CD4-positive, alpha-beta T cell treated with Interleukin-4 for 1 hour (primary cell): ENCODE measurements at regions not wholly inside any gene's neighbourhood (a gene's known extent, or its start where the extent isn't known, plus 50 kb on each side); places are given as distances from the start of the nearest gene placed in this dataset.

Source experiments
- DNase-seq, 2 donors: peaks; one replicate each; pipeline ENCODE4 v3.0.0-alpha.2; 2020 to 2022

DNA sequence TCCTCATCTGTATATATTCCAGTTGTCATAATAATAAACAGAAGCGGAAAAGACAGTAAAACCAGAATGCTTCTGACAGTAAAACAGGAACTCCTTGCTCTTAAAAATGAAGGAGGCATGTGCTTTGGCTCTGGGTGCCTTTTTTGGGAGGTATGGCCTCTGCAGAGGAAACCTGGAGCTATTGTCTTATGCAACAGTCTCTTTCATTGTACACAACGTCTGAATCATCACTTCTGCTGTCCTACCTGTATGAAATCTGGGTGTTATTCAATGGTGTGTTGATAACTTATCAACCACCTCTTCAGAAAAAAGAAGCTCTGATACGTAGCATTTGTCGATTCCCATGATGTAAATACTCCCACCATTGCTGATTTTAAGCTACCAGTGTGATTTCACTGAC lies 64.8 kb downstream of the CDCA7 start:
- DNase-seq: no peak

DNA sequence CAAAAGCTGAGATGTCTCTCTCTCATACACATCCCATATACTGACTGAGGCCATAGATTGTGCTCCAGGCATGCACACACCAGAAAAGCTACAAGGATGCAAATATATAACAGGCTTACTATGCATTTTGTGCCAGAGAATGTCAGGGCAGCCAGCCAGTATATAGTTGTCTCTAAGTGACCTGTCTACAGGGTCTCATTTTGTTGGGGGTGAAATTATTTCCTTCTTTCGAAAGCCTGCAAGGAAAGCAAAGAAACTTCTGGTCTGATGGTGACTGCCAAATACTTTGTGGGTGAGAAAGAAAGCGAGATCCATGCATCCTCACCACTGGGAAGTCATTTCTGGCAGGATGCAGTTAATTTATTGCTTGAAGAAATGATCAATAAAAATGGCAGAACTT lies 70.2 kb downstream of the CDCA7 start:
- DNase-seq: no peak

DNA sequence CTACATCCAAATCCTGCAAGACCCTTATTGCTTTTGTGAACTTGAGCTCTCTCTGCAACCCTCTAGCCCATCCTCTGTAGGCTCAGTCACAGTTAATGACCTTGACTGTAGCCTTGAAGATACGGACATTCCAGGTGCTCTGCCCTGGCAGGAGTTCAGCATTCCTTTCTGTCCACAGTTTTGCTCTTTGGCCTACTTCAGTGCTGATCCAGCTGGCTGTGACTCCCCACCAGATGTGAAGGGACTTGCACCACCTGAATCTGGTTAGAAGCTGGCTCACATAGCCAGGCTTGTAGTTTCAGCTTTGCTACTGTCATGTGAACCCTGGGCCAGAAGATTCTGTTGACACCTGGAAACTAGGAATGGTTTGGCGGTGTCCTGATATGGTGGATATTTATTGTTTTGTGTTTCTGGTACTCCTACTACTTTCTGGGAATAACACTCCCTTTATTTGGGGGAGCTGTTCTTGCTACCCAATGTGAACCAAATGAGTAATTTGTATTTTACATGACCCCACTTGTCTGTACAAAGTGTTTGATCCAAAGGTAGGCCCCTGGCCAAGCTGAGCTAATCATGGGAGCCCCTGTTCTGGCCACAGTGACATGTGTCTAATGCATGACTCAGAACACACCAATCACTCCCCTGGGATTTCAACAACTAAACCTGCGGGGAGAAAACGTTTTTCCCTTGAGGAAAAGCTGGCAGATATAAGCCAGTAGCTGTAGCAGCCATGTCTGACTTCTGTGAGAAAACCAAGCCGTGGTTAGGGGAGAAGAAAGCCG lies 73.4 kb downstream of the CDCA7 start:
- DNase-seq: no peak

DNA sequence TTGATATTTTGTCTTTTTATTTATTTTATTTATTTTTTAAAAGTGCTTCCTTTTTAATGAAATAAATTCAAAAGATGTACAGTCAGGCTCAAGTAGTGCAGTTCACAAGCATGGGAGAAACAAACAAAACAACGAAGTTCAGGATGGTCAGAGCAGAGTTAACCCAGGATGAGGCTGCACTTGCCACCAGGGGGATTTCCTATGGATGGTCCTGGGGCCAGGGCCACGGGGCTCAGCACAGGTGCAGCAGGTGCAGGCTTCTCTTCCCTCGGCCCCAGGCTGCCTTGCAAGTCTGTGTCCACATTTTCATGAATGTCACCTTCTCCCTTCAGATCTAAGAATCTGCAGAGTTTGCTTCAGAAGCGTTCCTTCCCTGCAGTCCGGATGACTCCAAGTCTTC lies 76.5 kb downstream of the CDCA7 start:
- no peak for DNase-seq

DNA sequence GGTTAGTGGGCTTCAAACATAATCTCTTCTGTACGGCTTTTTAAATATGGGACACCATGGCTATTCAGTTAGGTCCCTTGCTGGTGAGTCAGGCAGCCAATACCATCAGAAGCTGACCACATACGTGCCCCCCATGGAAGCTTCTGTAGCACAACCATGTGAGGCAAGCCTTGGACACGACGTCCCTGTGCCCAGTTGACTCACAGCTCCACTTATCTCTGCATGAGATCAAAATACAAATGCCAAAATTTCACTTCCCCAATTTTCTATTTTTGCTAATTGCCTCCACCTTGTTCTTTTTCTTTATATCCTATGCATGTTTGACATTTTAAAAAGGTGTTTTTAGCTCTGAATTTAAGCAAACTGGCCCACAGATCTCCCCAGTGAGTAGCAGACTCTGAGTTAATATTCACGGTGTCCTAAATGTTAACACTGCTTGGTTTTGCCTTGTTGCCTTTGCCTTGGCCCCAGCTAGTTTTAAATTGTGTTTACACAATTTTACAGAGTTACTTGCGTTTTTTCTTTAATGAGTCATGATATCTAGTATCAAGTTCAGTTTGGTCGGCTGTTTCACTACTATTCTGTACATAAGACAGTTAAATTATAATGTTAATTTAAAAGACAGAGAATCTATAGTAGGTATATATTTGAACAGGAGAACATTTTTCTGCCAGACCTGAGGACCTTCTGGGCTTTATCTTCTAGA lies 77.5 kb downstream of the CDCA7 start:
- DNase-seq: no peak

DNA sequence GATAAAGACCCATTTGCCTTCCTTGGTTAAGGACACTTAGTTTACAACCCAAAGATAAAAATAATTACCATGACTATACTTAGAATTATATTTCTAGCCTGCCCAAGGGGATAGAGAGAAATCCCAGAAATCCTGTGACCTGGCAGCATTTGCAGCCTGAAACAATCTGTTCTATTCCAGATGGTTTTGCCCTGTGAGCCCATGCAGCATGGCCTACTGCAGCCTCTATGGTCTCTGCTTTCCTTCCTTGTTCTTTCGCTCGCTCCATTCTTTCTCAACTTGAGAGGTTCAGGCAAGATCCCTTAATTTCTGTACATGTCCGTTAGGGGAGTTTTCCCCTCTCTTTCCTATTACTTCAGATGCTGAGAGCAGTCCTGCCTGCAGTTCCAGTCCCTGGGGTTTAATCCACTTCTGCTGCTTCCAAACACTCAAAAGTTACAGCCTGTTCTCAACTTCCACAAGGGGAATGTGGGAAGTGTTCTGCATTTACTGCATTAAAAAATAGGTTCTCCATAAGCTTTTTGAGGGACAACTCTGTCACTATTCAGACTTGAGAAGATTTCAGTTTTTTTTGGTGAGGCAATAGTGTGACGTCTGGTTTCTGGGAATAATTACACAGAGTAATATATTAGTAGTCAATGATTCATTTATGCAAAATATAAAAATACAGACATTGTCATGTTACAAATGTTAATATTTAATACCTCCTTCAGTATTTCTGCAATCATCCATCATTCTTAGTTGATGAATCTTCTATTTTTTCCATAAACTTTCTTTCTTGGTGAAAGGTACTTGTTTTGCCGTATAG lies 80.3 kb downstream of the CDCA7 start:
- DNase-seq: no peak

DNA sequence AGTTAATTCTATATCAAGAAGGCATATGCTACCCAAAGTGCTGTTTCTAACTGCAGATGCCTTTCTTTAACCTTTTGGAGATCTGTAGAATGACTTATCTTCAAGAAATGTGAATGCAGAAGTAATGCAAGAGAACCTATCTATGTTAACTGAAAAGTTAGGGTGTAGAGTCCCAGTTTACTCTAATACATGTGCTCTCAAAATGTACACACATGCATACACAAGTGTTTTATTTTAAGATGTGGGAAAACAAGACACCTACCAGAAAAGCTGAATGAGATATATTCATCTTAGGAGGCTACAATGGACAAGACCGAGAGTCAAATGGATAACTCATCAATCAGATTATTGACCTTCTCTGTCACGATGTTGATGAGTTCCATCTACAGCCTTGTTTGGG lies 80.9 kb downstream of the CDCA7 start:
- no peak for DNase-seq

DNA sequence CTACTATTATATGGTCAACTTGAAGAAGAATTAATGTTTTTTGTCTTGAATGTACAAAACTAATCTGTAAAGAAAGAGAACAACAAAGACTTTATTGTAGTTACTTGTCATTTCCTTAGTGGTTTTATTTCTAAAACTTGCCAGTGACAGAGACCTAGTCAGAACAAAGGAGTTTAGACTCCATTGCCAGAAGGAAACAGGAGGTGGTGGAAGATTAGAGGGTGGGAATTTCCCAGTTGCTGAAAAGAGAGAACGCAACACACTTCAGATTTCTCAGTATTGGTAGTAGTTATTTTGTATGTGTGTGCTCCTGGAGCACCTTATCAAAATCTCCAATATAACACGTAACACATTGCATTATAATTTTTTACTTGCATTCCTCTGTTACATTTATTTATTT lies 81.4 kb downstream of the CDCA7 start:
- DNase-seq: no peak

DNA sequence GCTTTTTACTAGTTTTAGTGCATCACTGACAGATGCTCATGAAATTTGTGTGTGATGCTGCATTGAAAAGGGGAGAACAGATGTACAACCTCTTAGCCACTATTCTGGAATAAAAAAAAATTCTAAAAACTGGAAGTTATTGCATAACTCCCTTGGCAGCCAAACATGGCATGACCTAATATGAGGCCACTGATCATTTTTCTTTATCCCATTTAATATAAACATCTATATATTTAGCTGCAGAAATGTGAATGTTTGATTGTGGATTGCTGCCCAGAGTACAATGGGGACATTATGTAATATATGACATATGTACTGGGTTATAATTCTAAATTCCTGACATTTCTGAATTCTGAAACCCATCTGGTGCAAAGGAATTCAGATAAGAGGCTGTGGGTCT lies 86.5 kb downstream of the CDCA7 start:
- DNase-seq: no peak

DNA sequence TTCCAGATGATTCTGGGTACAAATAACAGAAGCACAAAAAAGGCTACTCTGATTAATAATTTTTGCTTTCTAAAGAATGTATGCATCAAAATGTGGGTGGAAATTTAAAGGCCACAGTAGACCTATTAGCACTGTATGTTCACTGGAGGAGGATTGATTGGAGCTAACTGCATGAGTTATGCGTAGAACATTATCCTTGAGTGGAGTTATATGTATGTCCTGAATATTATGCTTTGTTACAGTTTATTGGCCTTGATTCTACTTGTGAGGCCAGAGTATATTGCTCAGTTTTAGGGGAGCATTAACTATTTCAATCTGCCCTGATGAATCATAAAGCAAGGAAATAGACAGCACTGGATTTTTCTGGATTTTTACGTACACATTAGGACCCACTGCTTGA lies 87.9 kb downstream of the CDCA7 start:
- no peak for DNase-seq

DNA sequence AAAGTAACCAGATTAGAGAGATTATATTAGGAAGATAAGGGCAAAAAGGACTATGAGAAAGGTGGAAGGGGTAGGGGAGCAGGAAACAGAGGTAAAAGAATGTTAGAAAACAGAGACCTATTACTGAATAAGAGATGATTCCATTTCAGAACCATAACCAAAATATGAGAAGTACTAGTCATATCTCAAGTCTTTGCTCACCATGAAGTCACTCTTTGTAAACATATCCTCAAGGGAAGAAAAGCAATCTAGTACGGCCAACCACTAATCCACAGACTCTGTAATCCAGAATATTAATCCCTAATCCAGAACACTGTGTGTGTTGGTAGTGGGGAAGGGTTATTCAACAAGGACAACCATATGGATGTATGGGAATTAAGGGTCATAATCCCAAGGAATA lies 92.0 kb downstream of the CDCA7 start:
- no peak for DNase-seq

DNA sequence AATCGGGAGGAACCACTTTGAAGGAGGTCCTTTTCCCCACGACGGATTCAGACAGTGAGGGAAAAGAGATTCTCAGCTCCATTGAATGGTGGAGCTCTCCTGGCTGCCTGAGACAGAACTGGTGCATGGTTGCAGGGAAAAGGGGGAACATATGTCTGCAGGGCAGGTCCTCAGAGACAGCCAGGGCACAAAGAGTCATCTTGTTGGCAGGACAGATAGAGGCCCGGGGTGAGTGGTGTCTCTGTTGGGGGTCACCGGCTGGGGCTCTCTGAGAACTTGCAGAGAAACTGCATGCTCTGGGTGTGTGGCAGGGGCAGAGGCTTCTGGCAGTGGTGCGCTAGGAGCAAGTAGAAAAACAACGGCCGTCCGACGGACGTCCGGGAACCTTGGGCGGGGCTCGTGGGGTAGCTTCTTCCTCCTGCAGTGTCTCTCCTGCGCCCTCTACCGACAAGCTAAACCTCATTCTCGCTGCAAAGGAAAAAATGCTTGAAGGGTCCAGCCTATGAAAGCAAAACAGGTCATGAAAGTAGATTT lies 94.3 kb downstream of the CDCA7 start:
- DNase-seq: peak; percentile 53 to 65

DNA sequence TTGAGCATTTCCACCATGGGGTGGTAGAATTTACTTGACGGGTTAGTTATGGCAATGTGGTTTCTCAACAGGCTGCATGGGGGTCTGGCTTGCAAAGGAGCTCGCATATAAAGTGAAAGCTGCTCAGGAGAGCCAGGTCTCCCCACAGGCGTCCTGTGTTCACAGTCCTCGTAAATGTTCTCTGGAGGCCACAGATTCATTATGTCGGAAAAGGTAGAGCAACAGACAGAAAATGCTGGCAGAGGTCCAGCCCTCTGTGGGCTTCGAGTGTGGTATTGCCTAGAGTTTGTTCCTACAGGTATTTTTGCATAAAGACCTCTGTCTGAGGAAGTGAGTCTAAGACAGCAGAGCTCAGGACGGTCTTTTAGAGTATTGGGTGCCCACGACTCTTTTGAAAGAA lies 96.4 kb downstream of the CDCA7 start:
- peak in 1 of 2 donors; percentile 11 for DNase-seq

DNA sequence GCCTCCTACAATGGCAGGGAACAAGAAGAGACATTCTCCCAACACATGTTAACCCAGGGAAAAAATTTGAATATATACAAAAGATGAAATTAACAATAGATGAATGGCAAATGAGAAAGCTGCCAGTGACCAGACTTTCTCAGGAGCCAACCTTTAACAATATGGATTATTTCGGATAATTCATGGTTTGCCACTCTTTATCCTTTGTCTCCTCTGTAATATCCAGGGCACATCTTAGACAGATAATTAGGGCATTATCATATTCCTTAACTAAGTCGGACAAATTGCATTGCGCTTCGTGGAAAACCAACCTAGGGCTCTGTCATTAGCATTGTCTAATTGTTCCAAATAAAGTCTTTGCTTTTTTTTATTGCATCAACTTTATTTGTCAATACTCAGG lies 97.3 kb downstream of the CDCA7 start:
- no peak for DNase-seq

DNA sequence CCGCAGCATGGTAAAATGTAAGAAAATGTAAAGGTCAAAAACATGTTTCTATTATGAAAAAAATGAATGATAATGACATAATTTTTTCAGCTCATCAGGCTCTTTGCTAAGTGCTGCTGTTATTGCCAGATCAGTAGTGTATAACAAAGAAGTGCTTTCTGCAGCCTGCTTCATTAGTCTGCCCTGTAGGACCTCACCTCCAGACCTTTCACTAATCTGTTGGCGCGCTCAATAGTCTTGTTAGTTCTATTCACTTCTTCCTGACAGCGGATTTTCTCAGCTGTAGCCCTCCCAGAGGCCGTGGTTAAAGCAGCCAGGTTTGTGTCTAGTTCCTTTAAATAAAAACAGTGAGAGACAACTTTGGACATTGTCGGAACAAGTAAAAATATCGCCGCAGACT lies 97.7 kb downstream of the CDCA7 start:
- no peak for DNase-seq

DNA sequence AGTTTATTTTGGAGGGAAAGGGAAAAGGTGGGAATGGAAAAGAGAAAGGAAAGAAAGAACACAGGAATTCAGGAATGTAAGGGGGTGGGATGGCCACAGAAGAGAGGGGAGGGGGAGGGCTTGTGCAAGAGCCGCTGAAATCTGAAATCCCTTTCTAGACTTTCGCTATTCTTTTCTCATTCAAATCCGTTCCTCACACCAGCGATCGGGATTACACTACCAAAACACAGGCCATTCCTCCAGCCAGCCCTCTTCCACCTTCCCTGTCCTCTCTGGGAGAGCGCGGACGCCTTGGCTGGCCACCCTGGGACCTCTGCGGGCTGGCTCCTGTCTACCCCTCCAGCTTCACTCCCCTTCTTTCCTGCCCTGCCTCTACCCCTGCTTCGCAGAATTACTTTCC lies 102.3 kb downstream of the CDCA7 start:
- DNase-seq: no peak

DNA sequence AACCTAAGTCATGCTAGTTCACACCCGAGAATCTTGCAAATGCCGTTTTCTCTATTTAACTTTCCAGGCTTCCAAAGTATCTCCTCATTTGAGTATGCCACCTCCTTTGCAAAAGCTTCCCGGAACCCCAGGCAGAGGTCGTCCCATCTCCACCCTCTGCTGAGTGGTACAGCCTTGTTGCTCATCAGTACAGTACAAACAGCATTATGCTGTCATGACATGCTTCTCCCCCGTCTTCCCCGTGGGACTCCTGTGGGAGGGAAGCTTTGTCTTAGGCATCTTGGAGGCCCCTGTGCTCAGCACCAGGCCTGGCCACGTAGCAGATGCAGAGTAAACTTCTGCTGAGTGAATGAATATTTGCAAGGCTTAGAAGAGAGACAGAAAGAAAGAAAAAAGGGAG lies 102.7 kb downstream of the CDCA7 start:
- DNase-seq: no peak

DNA sequence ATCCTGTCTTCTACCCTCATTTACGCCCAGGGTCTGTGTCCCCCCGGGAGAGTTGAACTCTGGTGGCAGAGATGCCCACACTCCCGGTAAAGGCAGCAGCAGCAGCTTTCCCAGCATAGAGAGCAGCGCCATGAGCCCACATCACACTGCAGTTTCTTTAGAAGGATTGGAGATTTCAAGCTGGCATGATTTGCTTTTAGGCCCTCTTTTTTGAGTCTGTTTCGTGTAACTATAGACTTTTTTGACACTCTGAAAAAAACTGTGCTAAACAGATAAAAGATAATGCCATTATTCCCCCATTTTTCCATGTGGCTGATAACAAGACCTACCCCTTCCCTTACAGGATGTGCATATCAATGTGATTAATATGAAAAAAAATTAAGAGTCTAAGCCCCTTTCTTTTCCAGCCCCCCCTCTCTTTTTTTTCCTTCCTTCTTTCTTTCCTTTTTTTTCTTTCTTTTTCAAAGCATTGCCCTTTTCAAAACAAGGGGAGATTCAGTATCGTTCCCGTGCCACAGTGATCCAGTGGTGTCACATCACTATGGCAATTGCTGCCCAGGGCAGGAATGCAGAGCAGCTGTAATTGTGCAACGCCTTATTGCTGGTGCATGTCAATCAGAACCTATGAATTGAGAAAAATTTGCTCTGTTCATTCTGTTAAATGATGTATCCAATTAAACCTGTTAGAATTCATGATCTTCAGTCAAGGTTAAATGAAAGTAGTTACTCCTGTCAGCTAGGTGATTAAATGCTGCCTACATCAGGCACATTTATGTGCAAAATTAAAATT lies 104.5 kb downstream of the CDCA7 start:
- DNase-seq: no peak

DNA sequence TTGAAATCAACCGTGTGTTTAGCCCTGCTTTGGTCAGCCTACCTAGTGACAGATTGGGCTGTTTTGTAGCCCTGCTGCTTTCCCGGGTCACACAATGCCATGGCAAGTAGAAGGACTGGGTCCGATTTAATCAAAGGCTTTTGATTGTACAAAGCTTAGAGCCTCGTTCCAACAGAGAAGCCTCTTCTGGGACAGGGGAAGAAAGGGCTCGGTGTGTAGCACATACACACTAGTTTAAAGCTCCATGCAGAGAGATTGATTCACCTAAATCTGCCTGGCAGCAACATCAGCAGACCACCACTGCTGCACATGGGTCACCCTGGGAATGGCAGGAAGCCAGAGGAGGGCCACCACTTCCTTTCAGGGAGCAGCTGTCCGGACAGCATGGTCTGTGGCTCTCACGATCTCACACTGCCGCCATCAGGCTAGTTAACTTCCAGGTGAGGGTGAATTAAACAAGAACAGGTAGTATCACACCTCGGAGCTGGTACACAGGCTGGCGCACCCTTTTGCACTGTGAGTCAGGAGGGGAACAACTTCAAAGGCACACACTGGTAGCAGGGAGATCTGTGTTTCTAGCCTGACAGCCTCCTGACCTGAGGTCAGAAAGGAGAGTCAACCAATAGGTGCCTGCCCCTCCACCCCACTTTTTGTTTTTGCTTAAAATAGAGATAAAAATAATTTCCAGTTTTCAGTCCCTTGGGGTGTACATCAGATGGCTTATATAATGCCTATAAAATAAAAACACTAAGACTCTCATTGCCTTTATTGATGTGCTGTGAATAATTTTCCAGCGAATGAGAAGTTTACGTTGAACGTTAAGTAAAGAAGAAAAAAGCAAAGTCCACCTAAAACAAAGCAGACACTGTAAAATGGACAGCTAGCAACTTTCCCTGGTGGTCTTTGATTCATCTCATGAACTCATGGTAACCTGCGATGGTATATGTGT lies 108.5 kb downstream of the CDCA7 start:
- no peak for DNase-seq

DNA sequence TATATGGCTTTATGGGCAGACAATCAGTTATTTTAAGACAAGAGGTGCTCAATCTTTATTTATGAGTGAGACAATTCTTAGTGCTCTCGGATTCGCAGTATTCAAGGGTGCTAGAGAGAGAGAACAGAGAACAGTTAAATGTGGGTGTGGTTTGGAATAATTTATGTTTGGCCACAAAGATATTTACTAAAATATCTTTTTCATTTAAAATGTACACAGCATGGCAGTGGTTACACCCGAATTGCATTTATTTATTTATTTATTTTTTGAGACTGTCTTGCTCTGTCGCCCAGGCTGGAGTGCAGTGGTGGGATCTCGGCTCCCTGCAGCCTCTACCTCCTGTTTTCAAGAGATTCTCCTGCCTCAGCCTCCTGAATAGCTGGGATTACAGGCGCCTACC lies 109.2 kb downstream of the CDCA7 start:
- DNase-seq: no peak

DNA sequence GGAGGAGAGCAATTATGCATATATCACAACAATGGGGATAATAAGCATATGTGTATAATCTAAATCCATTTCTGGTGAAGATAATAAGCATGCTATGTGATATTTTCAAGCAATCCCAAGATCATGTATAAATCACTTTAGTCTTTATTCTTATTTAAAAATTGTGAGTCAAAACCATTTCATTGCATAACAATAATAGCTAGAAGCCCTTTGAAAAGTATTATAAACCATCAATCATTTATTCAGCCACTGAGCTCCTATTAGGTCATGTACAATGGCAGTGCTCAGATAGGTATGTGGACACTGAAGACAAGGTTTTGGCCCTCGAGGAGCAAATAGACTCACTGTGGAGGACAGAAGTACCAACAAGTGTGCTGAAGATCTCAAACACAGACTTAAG lies 113.1 kb downstream of the CDCA7 start:
- no peak for DNase-seq
